GM20431 (cell line): ENCODE measurements at regions not wholly inside any gene's neighbourhood (a gene's known extent, or its start where the extent isn't known, plus 50 kb on each side); places are given as distances from the start of the nearest gene placed in this dataset.

Experiments used
- in situ Hi-C: fragments of 300-500 bp; cut with MseI, MboI; formaldehyde crosslinking; loops from one replicate; pipeline ENCODE4 v1.15.0; 2020; ENCODE audit warnings: low sequenced_read_pairs; ENCODE audit not compliant: unreplicated experiment

DNA sequence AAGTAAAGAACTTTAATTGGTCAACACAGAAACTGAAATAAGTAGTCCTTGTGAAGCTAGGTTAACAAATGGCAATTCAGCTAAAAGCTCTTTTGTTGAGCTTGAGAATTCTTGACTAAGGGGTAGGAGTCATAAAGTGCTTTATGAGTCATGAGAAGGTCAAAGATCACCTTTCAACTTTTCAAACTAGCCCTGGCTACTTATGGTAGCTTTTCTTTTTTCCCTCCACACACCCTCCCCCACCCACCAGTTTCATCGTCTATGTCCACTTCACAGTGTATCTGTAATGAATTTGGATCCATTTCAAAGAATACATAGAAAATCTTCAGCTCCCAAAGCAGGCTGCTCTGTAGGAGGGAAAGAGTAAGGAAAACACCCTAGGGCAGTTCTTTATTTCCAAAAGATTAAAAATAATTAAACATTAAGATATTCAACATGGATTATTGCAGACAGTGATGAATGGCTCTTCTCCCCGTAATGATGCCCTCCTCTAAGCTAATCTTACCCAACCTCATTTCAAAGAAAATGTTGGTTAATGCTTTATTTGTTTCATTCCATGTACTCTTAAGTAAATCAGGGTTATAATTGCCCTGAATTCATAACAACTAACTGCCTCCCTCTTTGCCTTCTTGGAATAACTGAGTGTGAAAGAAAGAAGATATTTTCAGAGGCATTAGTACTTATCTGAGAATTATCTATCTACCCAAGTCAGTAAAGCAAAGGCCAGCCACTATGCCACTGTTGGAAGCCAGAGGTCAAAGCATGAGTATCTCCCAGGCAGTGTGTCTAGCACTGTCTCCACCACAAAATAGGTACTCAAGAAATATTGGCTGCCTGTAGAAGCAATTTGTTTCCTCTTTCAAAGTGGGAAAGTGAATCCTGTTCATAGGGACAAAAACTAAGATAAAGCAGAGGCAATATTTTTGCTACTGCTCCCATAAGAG lies 290.6 kb downstream of the PIK3R1 start:
- in situ Hi-C loops, result no loop called here

DNA sequence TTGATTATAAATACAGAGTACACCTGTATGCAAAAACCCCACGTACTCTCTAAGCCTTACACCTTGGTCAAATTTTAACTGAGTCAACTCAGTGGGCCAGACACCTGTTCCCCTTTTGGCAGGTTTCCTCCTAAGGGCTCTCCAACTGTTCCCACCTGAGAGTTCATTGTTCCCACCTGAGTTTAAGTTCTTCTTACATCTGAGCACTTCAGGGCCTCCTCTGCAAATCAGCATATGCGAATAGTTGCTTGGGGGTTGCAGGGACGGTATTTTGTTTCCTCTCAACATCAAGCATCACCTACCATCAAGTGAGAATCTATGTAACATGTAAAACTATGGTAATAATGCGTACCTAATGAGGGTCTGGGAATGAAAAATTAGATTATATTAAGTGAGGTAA lies 300.0 kb downstream of the PIK3R1 start:
- in situ Hi-C loops, result no loop called here

DNA sequence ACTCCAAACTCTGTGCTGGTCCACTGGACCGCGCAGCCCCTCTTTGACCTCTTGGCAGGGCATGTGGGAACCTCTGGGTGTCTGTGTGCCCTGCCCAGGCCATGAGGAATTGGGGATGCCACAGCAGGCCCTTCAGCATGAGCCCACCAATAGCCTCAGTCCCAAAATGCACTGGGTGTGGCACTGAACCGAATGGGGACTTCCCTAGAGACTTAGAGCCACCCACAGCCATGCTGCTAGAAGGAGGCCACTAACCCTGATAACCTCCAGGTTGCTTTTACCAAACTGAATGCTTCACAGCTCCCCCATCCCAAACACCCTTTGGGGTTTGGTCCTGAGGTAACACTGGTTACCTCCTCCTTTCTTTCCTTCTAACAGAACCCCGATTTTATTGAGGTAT lies 302.7 kb downstream of the PIK3R1 start:
- in situ Hi-C loops, result no loop called here

DNA sequence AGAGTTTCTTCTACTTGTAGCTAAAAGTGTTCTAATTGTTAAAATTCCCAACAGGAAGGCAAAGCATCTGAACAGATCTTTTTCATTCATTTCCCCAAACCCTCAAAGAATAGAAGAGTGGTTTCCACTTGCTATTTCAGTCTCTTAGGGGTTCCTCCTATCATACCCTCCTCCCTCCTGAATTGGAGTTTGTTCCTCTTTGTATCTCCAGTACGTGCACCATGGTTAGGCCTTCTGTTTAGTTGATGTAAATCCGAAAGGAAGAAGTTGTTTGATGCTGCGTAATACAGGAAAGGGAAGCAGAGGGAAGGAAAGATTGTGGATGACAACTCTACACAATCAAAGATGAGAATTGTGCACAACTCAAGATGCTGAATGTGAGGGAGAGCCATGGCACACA lies 303.6 kb downstream of the PIK3R1 start:
- in situ Hi-C loops, result no loop called here

DNA sequence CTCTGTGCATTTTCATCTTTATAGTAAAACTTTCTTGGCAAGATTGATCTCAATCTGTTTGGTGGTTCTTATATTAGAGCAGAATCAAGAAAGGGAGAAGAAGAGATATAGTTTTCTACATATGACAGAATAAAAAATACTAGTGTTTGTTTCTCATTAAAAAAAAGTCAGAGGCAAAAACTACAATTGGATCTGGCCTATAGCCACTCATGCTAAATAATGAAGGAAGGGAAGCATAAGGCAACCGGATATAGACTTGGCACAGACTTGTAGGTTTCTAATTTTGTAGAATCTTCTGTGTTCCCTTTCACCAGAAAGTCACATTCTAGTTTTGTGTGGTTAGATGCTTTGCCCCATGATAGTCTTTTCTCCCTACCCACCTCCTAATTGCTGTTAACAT lies 306.2 kb downstream of the PIK3R1 start:
- in situ Hi-C loops, result no loop called here

DNA sequence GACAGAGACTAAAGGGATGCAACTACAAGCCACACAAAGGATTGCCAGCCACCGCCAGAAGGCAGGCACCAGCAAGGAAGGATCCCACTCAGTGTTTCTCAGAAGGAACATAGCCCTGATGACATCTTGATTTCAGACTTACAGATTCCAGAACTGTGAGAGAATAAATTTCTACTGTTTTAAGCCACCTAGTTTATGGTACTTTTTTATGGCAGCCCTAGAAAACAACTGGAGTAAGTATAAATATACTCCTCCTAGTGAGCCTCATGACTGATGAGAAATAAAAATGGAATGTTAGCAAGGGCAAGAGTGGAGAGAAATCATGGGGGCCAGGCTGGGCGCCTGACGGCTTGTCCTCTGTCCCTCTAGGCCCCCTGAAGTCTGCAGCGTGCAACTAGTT lies 307.3 kb downstream of the PIK3R1 start:
- in situ Hi-C loops, result no loop called here

DNA sequence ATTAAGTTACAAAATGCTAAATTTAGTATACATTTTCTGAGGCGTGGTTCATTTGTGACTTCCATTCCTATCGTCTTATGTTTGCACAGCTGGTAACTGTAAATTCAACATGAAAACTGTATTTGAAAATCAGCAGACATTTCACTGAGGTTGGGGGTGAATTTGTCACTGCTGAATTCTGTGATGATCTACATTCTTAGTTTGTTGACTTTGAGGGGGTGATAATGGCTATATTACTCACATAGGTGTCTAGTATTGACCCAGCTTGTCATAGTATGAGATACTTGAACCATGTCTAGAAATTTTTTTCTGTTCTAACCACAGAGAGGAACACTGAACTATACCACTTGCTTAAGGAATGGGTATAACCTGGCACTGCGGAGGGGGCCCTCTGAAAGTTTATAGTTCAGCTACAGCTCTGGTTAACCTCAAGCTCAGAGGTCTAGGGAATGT lies 313.3 kb downstream of the PIK3R1 start:
- in situ Hi-C loops, result no loop called here

DNA sequence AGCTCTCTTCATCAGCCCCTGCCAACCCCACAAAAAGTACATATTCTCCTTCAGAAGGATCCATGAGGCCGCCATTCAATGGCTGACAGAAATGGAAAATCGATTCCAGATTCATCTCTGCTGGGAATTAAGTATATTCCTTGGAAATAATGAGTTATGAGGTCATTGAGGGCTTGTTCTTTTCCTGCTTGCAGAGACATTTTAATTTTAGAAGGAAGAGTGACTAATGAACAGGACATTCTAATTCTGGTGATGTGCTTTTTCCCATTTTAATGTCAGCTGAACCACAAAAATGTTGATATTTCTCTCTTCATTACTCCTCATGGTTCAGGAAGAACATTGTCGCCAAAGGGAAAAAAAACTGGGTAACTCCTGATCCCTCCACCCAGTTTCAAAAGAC lies 314.0 kb downstream of the PIK3R1 start:
- in situ Hi-C loops, result no loop called here

DNA sequence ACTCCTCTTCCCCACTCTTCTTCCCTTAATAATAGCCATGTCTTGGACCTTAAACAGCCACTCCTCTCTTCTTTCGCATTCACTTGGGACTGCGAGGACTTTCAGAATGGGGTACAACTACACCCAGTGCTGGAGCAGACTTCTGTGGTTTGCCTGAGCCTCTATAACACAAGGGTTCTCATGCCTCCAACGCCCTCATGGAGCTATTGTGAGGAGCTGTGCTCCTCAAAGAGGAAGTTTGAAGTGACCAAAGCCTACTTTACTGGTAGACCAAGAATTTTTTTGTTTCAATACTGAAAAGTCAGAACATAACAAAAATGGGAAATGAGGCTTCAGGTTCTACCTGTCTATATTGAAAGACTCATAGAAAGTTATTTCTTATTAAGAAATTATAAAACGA lies 316.4 kb downstream of the PIK3R1 start:
- in situ Hi-C loops, result no loop called here

DNA sequence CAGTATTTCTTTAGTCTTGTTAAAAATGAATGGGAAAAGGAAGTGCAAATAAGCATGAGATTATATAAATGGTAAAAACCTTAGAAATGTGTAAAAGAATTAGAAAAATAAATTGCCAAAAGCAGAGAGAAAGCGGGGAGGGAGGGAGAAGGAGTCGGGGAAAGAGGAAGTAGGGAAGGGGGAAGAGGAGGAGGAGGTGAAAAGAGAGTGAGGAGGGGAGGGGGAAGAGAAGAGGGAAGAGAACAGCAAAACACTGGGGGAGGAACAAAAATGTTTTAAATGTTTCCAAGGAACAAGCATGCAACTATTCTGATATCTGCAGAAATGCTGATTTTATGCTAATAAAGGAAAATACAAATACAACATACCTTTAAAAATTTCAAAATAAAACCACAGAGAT lies 317.5 kb downstream of the PIK3R1 start:
- in situ Hi-C loops, result no loop called here

DNA sequence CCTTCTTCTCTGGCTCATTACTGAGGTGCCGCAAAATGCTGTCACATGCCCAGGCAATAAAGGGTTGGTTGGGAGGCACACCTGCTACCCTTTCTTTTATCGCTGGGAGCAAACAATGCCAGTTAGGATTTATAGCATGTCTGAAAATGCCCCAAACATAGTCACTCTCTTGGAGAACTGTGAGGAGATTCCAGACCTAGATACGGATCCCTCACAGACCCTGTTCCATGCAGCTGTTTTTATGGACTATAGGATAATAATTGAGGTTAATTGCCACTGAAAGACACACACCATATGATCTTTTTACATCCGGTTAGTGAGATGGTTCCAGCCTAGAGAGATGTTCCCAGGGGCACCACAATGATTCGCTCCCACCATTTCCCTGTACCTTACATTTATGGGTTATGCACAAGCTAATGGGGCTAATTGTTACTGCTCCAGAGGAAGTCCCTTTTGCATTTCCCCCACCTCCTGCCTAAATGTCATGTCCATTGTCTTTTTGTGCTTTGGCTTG lies 318.1 kb downstream of the PIK3R1 start:
- in situ Hi-C loops, result no loop called here

DNA sequence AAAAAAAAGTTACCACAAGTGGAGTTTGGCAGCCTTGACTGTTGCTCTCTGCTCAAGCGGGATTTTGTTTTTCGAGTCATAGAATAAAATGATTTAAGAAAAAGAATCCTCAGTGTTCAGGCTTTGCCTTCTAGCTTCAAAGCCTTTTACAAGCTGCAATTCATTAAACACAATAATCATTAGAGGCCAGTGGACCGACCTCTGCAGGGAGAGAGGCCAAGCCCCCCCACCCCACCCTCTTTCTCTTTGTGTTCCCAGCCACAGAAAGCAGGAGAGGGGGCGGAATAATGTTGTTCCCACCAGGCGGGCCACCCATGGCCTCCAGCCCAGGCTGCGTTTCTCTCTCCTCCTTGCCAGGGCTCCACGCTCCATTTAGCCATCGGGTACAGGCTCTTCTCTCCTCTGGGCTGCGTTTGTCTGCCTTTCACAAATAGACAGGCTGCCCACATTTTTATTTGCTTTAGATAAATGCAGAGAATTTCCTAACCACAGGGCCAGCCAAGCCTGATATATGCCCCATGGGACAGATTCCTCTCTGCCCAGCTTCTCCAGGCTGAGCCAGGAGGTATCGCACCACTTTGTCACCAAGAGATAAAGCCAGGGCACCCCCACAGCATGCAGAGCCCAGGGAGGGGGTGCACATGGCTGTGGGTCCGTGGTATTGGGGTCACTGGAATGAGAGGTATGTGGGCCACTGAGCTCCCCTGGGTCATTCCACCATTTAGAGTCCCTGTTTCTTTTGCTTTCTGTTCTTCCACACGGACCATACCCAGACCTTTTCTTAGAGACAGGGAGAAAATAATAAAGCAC lies 318.8 kb downstream of the PIK3R1 start:
- in situ Hi-C loops, result no loop called here

DNA sequence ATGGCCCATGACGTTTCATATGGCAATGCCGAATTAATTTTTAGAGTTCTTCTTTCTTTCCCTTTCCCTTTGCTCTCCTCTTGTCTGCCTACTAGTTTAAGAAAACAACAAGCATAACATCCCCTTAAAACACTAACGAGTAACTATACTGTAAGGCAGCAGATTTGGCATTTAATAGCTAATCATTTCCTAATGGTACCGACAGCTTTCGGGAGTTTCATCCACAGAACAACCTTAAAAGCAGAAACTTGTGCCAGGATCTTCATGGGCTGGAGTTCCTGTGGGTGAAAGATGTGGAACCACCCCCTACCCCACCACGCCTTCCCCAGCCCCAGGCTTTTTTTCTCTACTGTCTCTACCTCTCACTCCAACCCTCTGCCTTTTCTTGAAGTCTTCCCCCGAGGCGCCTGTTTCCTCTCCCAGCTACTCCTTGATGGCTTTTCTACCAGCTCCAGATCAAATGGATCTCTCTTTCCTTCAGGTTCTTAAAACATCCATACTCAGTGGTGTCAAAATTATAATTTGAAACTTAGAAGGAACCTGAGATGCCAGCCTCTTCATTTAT lies 319.5 kb downstream of the PIK3R1 start:
- in situ Hi-C loops, result no loop called here

DNA sequence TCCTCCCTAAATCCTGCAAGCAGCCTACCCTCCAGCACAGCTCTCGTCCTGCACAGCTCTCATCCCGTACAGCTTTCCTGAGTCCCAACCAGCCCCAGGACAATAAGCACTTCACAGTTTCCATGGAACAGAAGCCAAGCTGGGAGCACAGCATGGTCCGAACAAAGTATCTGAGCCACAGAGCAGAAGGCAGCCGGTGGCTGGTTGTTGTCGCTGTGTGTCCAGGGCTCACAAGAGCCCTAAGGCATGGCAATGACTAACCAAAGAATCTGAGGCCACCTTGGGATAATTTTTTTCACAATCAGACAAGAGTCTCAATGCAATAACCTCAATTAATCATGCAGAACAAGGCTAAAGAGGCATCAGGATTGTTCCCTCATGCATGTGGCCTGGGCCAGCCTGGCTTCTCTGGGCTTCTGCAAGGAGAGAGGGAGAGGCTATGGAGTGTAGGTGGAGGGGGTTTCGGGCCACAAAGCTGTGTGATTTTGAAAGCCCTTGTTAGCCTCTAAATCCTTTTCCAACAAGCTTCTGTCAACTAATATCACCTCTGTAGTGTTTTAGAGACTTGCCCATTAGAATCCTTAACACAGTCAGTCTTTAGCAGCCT lies 323.4 kb downstream of the PIK3R1 start:
- in situ Hi-C loops, result no loop called here

DNA sequence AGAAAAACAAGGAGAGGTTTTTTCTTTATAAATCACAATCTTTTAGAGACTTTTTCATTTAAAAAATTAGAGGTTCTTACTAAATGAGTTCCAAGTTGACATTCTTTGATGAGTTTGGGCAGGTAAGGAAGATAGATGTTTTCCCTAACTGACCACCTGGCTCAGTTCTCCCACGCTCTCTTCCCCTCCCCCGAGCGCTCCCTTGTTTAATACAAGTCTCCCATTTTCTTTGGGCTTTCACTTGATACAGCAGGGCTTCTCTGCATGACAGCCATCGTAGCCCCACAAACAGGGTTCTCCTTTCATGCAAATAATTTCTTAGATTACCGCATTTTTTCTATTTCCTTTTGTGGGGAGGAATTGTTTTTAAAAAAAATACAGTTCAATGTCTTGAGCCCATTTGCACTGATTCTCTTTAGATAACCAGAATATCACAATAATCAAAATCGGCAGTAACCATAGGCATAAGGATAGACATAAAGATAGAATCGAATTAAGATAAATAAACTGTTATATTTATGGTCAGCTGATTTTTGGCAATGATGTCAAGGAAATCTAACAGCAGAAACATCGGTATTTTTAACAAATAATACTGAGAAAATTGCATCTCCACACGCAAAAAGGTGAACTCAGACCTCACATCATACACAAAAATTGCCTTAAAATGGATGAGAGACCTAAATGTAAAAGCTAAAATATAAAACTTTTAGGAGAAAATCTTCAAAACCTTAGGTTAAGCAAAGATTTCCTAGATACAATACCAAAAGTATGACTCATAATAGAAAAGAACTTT lies 325.4 kb downstream of the PIK3R1 start:
- in situ Hi-C loops, result no loop called here

DNA sequence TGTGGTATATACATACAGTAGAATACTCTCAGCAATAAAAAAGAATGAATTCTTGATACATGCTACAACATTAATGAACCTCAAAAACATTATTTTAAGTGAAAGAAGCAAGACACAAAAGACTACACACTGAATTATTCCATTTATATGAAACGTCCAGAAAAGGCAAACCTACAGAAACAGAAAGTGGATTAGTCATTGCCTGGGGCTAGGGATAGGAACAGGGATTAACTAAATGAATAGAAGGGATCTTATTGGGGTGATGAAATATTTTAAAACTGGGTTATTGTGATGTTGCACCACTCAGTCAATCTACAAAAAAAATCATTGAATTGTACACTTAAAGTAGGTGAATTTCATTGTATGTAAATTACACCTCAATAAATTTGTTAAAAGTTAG lies 326.7 kb downstream of the PIK3R1 start:
- in situ Hi-C loops, result no loop called here

DNA sequence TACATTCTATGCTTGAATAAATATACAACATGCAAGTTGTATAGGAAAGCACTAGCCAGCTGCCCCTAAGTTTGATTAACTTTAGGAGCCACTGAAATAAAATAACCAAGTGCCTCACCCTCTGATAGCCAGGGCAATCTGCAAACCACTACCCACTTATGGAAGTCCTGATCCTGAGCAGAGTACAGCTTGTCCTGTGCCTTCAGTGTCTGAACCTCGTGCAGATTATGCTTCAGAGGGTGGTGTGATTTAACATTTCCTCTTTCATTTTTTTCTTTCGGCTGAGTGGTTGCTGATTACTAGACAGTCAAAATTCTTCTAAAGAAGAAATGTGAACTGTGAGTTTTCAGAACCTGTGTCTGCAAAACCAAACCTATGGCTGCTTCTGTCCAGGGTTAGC lies 327.7 kb downstream of the PIK3R1 start:
- in situ Hi-C loops, result no loop called here

DNA sequence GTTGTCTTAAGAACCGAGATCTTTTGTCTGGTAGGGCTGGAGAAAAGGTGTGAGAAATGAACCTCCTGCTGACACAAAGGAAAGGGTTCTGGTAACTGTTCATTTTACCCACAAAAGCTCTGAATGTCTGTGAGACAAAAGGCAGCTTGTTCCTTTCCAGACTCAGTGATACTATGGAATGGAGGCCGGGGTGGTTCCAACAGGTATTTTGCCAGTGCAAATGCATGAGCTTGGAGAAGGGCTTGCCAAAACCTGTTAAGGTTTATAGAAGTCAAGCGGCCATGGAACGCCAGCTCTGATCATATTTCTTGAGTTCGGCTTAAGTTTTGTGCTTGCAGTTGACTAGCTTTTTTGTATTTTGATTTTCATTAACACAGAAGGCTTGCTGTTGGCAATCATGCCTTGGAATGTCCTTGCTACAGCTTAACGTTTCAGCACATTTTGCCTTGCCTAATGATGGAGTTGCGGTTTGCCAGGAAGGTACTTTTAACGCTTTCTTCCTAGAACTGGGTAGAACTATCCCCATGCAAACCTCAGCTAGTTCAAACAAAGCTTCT lies 328.6 kb downstream of the PIK3R1 start:
- in situ Hi-C loops, result no loop called here
